HG03060 (cell line): ENCODE measurements at regions not wholly inside any gene's neighbourhood (a gene's known extent, or its start where the extent isn't known, plus 50 kb on each side); places are given as distances from the start of the nearest gene placed in this dataset.

ENCODE experiments used
- ATAC-seq: cut with Tn5 transposase; IDR thresholded peaks from one replicate; pipeline ENCODE4 v1.9.1; 2021; ENCODE audit warnings: low read depth, moderate number of reproducible peaks; ENCODE audit not compliant: unreplicated experiment

GRCh38 chr5:73395256-73395655 is 53.3 kb downstream of the FOXD1 start:
- ATAC-seq: no peak

GRCh38 chr5:73394610-73395009 is 54.0 kb downstream of the FOXD1 start:
- no peak for ATAC-seq

- ATAC-seq: no peak
Measured at GRCh38 chr5:73393611-73394489, 54.7 kb downstream of the FOXD1 start.

GRCh38 chr5:73392775-73393174 is 55.8 kb downstream of the FOXD1 start:
- no peak for ATAC-seq

GRCh38 chr5:73391441-73391881 is 57.1 kb downstream of the FOXD1 start:
- ATAC-seq: no peak

GRCh38 chr5:73390972-73391371 is 57.6 kb downstream of the FOXD1 start:
- no peak for ATAC-seq

- ATAC-seq: no peak
Measured at GRCh38 chr5:73388740-73389139, 59.8 kb downstream of the FOXD1 start.

GRCh38 chr5:73388306-73388684 is 60.3 kb downstream of the FOXD1 start:
- no peak for ATAC-seq

- ATAC-seq: peak; percentile 84
Measured at GRCh38 chr5:73387601-73388305, 60.8 kb downstream of the FOXD1 start.

- ATAC-seq: no peak
Measured at GRCh38 chr5:73387149-73387591, 61.4 kb downstream of the FOXD1 start.

- no peak for ATAC-seq
Measured at GRCh38 chr5:73384861-73385260, 63.7 kb downstream of the FOXD1 start.

- ATAC-seq: no peak
Measured at GRCh38 chr5:73382401-73382740, 66.2 kb downstream of the FOXD1 start.

GRCh38 chr5:73381590-73382400 is 66.8 kb downstream of the FOXD1 start:
- no peak for ATAC-seq

GRCh38 chr5:73380710-73381589 is 67.6 kb downstream of the FOXD1 start:
- ATAC-seq: no peak

- ATAC-seq: no peak
Measured at GRCh38 chr5:73380041-73380440, 68.5 kb downstream of the FOXD1 start.

- ATAC-seq: no peak
Measured at GRCh38 chr5:73379435-73379834, 69.1 kb downstream of the FOXD1 start.

GRCh38 chr5:73378765-73379164 is 69.8 kb downstream of the FOXD1 start:
- no peak for ATAC-seq

- ATAC-seq: no peak
Measured at GRCh38 chr5:73378070-73378469, 70.5 kb downstream of the FOXD1 start.

GRCh38 chr5:73376618-73377170 is 71.9 kb downstream of the FOXD1 start:
- no peak for ATAC-seq

GRCh38 chr5:73375949-73376348 is 72.6 kb downstream of the FOXD1 start:
- ATAC-seq: no peak
